Effector CD8-positive, alpha-beta T cell (primary cell): ENCODE measurements at regions not wholly inside any gene's neighbourhood (a gene's known extent, or its start where the extent isn't known, plus 50 kb on each side); places are given as distances from the start of the nearest gene placed in this dataset.
"Not testable (repeated sequence)": the region's sequence is repeated elsewhere in the genome, so short reads cannot be mapped to it uniquely, and the experiment has no call there.

Source experiments
- DNase-seq: peaks from one replicate; lab custom pipeline; 2025; lab: John Stamatoyannopoulos, UW

GRCh38 chr5:158061451-158061850 is 202.5 kb upstream of the CLINT1 start:
- DNase-seq, result no peak

GRCh38 chr5:158060212-158060611 is 201.3 kb upstream of the CLINT1 start:
- no peak for DNase-seq

GRCh38 chr5:158058208-158059120 is 199.5 kb upstream of the CLINT1 start:
- no peak for DNase-seq

GRCh38 chr5:158056130-158056825 is 197.3 kb upstream of the CLINT1 start:
- no peak for DNase-seq

GRCh38 chr5:158055111-158055501 is 196.2 kb upstream of the CLINT1 start:
- no peak for DNase-seq

- DNase-seq, result no peak
These were observed 195.5 kb upstream of the CLINT1 start for GRCh38 chr5:158054223-158055110.

GRCh38 chr5:158051036-158051435 is 192.1 kb upstream of the CLINT1 start:
- no peak for DNase-seq

GRCh38 chr5:158050421-158050820 is 191.5 kb upstream of the CLINT1 start:
- DNase-seq, result no peak

- DNase-seq, result no peak
These were observed 190.5 kb upstream of the CLINT1 start for GRCh38 chr5:158049459-158049858.

- no peak for DNase-seq
These were observed 186.8 kb upstream of the CLINT1 start for GRCh38 chr5:158045696-158046095.

GRCh38 chr5:158039911-158040347 is 181.0 kb upstream of the CLINT1 start:
- no peak for DNase-seq

- DNase-seq, result no peak
These were observed 180.5 kb upstream of the CLINT1 start for GRCh38 chr5:158039441-158039840.

GRCh38 chr5:158036983-158037595 is 178.1 kb upstream of the CLINT1 start:
- DNase-seq, result not testable (repeated sequence)

- DNase-seq, result not testable (repeated sequence)
These were observed 175.6 kb upstream of the CLINT1 start for GRCh38 chr5:158034586-158034985.

- DNase-seq, result no peak
These were observed 174.8 kb upstream of the CLINT1 start for GRCh38 chr5:158033724-158034123.

- DNase-seq, result no peak
These were observed 174.1 kb upstream of the CLINT1 start for GRCh38 chr5:158033076-158033475.

GRCh38 chr5:158032246-158032645 is 173.3 kb upstream of the CLINT1 start:
- no peak for DNase-seq

GRCh38 chr5:158027806-158028775 is 169.1 kb upstream of the CLINT1 start:
- no peak for DNase-seq

GRCh38 chr5:158026304-158027031 is 167.5 kb upstream of the CLINT1 start:
- DNase-seq, result no peak

- DNase-seq, result no peak
These were observed 164.3 kb upstream of the CLINT1 start for GRCh38 chr5:158023266-158023665.
